Lung (tissue), 11 donors: ENCODE measurements at regions not wholly inside any gene's neighbourhood (a gene's known extent, or its start where the extent isn't known, plus 50 kb on each side); places are given as distances from the start of the nearest gene placed in this dataset.
"Not testable (repeated sequence)": the region's sequence is repeated elsewhere in the genome, so short reads cannot be mapped to it uniquely, and the experiment has no call there.

Source experiments
- ATAC-seq: fragments of 200-7000 bp; cut with Tn5 transposase; one replicate; pipeline ENCODE4 v1.9.1; 2020; ENCODE audit warnings: moderate number of reproducible peaks; ENCODE audit not compliant: insufficient read depth, low FRiP score
- DNase-seq, 3 donors: peaks; one replicate each; pipeline ENCODE4 v3.0.0-alpha.2; 2013 to 2017
- H3K27ac ChIP-seq, 2 donors: one replicate each; pipeline ENCODE4 v1.5.1; 2013; ENCODE audit warnings: mild to moderate bottlenecking in 2 of 2, moderate library complexity in 2 of 2, control low read depth in 1 of 2, inconsistent platforms in 1 of 2, low read depth in 1 of 2, low read length in 1 of 2
- H3K27me3 ChIP-seq, 3 donors: one replicate each; pipeline ENCODE4 v1.5.1; 2013; ENCODE audit warnings: low read length in 2 of 3; ENCODE audit not compliant: control insufficient read depth in 3 of 3, insufficient read depth in 3 of 3
- H3K36me3 ChIP-seq, 4 donors: one replicate each; pipeline ENCODE4 v1.5.1; 2013; ENCODE audit warnings: low read length in 4 of 4, mild to moderate bottlenecking in 1 of 4, moderate library complexity in 1 of 4; ENCODE audit not compliant: control insufficient read depth in 4 of 4, insufficient read depth in 4 of 4
- H3K4me1 ChIP-seq, 5 donors: one replicate each; pipeline ENCODE4 v1.5.1; 2013; ENCODE audit warnings: low read length in 5 of 5, mild to moderate bottlenecking in 2 of 5, moderate library complexity in 1 of 5; ENCODE audit not compliant: control insufficient read depth in 5 of 5, insufficient read depth in 5 of 5
- H3K4me3 ChIP-seq: one replicate; pipeline ENCODE4 v1.5.1; 2013; ENCODE audit warnings: mild to moderate bottlenecking, control low read depth, moderate library complexity
- H3K9ac ChIP-seq, 2 donors: one replicate each; pipeline ENCODE4 v1.5.1; 2013; ENCODE audit warnings: low read length in 2 of 2, control low read depth in 1 of 2; ENCODE audit not compliant: insufficient read depth in 1 of 2
- H3K9me3 ChIP-seq, 4 donors: one replicate each; pipeline ENCODE4 v1.5.1; 2013; ENCODE audit warnings: low read length in 3 of 4, mild to moderate bottlenecking in 1 of 4, moderate library complexity in 1 of 4; ENCODE audit not compliant: control insufficient read depth in 4 of 4, insufficient read depth in 3 of 4
- WGBS, 2 donors: extraction: QIAGEN DNeasy Blood & Tissue Kit; methylation state at CpG; one replicate each; pipeline ENCODE4 v1.1.7; 2013; 5-methylcytosine and 5-hydroxymethylcytosine counted together
- TF ChIP-seq, protein P1 (sequence below): IDR thresholded peaks from 2 replicates; pipeline ENCODE4 v1.5.1; 2012; ENCODE audit warnings: mild to moderate bottlenecking; ENCODE audit errors: control extremely low read depth, extremely low read depth
- donor health status: control.
- donor health status: control.
- donor health status: Bipolar disorder and iron deficiency.
- donor health status: healthy.
- donor health status: DM: yes; HTN: yes; CAD: no.

DNA sequence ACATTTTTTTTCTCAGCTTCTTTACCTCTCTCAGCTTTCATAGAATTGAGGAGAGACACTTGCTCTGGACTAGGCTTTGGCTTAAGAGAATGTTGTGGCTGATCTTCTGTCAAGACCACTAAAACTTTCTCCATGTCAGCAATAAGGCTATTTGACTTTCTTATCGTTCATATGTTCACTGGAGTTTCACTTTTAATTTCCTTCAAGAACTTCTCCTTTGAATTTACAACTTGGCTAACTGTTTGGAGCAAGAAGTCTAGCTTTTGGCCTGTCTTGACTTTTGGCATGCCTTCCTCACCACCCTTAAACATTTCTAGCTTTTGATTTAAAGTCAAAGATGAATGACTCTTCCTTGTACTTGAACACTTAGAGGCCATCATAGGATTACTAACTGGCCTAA, 104.4 kb upstream of the SLC39A10 start:
- no peak overlapping the region for H3K9ac ChIP-seq
- 24 to 33% methylated on average over 1 of the region's 1 CpG for WGBS, 2 donors
- no peak overlapping the region for H3K27ac ChIP-seq
- no peaks in the 10 kb centered on the region for H3K4me1 ChIP-seq
- no peak overlapping the region for H3K4me3 ChIP-seq
- H3K36me3 ChIP-seq: no peaks in the 10 kb centered on the region
- no peaks in the 10 kb centered on the region for H3K27me3 ChIP-seq
- H3K9me3 ChIP-seq: peaks cover 0 to 8% (median 3%) of the 10 kb centered on the region in 4 donors
- TF ChIP-seq, protein P1, sequence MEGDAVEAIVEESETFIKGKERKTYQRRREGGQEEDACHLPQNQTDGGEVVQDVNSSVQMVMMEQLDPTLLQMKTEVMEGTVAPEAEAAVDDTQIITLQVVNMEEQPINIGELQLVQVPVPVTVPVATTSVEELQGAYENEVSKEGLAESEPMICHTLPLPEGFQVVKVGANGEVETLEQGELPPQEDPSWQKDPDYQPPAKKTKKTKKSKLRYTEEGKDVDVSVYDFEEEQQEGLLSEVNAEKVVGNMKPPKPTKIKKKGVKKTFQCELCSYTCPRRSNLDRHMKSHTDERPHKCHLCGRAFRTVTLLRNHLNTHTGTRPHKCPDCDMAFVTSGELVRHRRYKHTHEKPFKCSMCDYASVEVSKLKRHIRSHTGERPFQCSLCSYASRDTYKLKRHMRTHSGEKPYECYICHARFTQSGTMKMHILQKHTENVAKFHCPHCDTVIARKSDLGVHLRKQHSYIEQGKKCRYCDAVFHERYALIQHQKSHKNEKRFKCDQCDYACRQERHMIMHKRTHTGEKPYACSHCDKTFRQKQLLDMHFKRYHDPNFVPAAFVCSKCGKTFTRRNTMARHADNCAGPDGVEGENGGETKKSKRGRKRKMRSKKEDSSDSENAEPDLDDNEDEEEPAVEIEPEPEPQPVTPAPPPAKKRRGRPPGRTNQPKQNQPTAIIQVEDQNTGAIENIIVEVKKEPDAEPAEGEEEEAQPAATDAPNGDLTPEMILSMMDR: no peak
- no peak for ATAC-seq
- DNase-seq: no peak

DNA sequence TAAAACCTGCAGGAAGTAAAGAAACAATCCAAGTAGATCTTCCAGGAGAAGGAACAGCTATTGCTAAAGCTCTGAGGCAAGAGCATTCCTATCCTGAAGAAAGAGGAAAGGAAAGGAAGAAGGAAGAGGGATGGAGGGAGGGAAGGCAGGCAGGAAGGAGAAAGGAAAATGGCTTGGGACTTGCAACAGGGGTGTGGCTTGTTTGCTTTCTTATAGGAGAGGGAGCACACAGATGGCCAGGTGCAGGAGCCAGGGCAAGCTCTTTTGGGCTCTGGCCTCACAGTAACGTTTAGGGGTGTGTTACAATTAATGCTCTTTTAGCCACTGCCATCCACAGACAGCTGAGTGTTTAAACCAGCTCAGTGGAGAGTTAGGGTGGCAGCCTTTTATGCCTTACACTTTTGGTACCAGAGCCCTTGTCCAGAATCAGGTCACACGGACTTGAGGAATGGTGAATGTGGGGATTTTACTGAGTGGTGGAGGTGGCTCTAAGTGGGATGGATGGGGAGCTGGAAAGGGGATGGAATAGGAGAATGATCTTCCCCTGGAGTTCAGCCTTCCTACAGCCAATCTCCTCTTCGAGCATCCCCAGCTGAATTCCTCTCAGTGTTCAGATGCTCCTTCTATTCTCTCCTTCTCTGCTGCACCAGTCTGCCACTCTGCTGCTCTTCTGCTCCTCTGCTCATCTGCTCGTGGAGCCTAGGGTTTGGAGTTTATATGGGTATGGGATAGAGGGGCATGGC, 108.7 kb upstream of the SLC39A10 start:
- Histone ChIP-seq H3K9ac (no peak overlapping the region), H3K36me3 (no peaks in the 10 kb centered on the region), H3K9me3 (peaks cover 0 to 14% (median 3%) of the 10 kb centered on the region in 4 donors), H3K27ac (no peak overlapping the region), H3K4me3 (no peak overlapping the region), H3K27me3 (no peaks in the 10 kb centered on the region), H3K4me1 (peaks cover 0 to 2% (median 0%) of the 10 kb centered on the region in 5 donors)
- no peak for DNase-seq
- 86 to 92% methylated on average over 4 of the region's 4 CpGs for WGBS, 2 donors
- ATAC-seq: no peak
- TF ChIP-seq, protein P1: no peak

DNA sequence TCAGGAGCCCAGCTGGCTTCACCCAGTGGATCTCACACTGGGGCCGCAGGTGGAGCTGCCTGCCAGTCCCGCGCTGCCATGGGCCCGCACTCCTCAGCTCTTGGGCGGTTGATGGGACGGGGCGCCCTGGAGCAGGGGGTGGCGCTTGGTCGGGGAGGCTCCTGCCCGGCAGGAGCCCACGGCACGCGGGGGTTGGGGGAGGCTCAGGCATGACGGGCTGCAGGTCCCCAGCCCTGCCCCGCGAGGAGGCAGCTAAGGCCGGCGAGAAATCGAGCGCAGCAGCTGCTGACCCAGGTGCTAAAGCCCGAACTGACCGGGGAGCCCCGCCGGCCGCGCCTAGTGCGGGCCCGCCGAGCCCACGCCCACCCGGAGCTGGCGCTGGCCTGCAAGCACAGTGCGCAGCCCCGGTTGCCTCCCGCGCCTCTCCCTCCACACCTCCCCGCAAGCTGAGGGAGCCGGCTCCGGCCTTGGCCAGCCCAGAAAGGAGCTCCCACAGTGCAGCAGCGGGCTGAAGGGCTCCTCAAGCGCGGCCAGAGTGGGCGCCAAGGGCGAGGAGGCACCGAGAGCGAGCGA, 109.7 kb upstream of the SLC39A10 start:
- not testable (repeated sequence) for H3K4me3 ChIP-seq, H3K36me3 ChIP-seq, DNase-seq, H3K27ac ChIP-seq, ATAC-seq, H3K4me1 ChIP-seq, H3K9ac ChIP-seq, H3K27me3 ChIP-seq
- H3K9me3 ChIP-seq: peaks cover 0 to 14% (median 3%) of the 10 kb centered on the region in 4 donors
- WGBS, 2 donors: 94 to 97% methylated on average over 47 of the region's 47 CpGs

DNA sequence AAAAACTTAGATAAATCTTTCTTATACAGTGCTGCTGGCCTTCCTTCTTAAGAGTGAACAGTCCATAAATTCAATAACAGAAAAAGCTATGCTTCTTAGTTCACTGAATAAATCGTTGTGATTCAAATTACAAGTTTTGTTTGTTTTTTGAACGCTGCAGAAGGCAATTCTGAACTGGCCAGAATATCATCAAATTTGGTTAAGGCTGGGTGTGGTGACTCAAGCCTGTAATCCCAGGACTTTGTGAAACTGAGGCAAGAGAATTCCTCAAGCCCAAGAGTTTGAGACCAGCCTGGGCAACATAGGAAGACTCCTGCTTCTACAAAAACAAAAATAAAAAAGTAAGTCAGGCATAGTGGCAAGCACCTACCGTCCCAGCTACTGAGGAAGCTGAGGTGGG, 111.2 kb upstream of the SLC39A10 start:
- no peak for DNase-seq
- Histone ChIP-seq H3K9ac (no peak overlapping the region), H3K9me3 (peaks cover 0 to 14% (median 3%) of the 10 kb centered on the region in 4 donors), H3K27me3 (no peaks in the 10 kb centered on the region), H3K36me3 (no peaks in the 10 kb centered on the region), H3K4me3 (no peak overlapping the region), H3K4me1 (peaks cover 0 to 2% (median 0%) of the 10 kb centered on the region in 5 donors), H3K27ac (no peak overlapping the region)
- 80 to 93% methylated on average over 3 of the region's 3 CpGs for WGBS, 2 donors
- TF ChIP-seq, protein P1: no peak
- no peak for ATAC-seq
